Lower leg skin (tissue), 3 donors: ENCODE measurements at regions not wholly inside any gene's neighbourhood (a gene's known extent, or its start where the extent isn't known, plus 50 kb on each side); places are given as distances from the start of the nearest gene placed in this dataset.

ENCODE experiments used
- POLR2A ChIP-seq, 2 donors: fragments of 450-650 bp; IDR thresholded peaks; one replicate each; pipeline ENCODE4 v1.6.1; 2016 to 2017; ENCODE audit warnings: antibody characterized with exemption in 2 of 2, mild to moderate bottlenecking in 1 of 2, moderate library complexity in 1 of 2
- TF ChIP-seq, protein P1 (sequence below), 3 donors: fragments of 450-650 bp; IDR thresholded peaks; one replicate each; pipeline ENCODE4 v1.5.1; 2016; ENCODE audit warnings: antibody characterized with exemption in 3 of 3, mild to moderate bottlenecking in 3 of 3, moderate library complexity in 2 of 3

DNA sequence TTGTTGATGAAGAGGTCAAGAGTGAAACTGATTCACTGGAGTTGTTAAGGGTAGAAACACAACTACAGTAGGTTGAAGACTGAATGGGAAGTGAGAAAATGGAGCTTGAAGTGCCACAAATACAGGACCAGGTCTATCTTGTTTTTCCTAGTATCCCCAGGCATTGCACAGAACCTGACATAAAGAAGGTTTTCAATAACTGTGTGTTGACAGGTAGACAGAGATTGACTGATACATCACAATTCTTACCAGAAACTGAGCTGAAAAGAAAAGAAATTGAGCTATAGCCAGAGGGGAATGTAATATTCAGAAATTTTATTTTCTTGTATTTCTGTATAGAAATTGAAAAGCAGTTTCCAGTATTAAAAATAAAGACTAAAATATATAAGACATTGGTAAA lies 767.7 kb downstream of the PCDH17 start:
- TF ChIP-seq, protein P1, sequence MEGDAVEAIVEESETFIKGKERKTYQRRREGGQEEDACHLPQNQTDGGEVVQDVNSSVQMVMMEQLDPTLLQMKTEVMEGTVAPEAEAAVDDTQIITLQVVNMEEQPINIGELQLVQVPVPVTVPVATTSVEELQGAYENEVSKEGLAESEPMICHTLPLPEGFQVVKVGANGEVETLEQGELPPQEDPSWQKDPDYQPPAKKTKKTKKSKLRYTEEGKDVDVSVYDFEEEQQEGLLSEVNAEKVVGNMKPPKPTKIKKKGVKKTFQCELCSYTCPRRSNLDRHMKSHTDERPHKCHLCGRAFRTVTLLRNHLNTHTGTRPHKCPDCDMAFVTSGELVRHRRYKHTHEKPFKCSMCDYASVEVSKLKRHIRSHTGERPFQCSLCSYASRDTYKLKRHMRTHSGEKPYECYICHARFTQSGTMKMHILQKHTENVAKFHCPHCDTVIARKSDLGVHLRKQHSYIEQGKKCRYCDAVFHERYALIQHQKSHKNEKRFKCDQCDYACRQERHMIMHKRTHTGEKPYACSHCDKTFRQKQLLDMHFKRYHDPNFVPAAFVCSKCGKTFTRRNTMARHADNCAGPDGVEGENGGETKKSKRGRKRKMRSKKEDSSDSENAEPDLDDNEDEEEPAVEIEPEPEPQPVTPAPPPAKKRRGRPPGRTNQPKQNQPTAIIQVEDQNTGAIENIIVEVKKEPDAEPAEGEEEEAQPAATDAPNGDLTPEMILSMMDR (IDR thresholded peaks at IDR 0.05) = no peak
- TF ChIP-seq POLR2A (IDR thresholded peaks at IDR 0.05) = no peak
